Hematopoietic multipotent progenitor cell treated with erythropoietin and hydrocortisone succinate and interleukin-3 and kit ligand, for 4 days (in vitro differentiated cells): ENCODE measurements at regions not wholly inside any gene's neighbourhood (a gene's known extent, or its start where the extent isn't known, plus 50 kb on each side); places are given as distances from the start of the nearest gene placed in this dataset.
"Not testable (repeated sequence)": the region's sequence is repeated elsewhere in the genome, so short reads cannot be mapped to it uniquely, and the experiment has no call there.

ENCODE experiments used
- DNase-seq: peaks from one replicate; pipeline ENCODE4 v3.0.0-alpha.2; 2015

DNA sequence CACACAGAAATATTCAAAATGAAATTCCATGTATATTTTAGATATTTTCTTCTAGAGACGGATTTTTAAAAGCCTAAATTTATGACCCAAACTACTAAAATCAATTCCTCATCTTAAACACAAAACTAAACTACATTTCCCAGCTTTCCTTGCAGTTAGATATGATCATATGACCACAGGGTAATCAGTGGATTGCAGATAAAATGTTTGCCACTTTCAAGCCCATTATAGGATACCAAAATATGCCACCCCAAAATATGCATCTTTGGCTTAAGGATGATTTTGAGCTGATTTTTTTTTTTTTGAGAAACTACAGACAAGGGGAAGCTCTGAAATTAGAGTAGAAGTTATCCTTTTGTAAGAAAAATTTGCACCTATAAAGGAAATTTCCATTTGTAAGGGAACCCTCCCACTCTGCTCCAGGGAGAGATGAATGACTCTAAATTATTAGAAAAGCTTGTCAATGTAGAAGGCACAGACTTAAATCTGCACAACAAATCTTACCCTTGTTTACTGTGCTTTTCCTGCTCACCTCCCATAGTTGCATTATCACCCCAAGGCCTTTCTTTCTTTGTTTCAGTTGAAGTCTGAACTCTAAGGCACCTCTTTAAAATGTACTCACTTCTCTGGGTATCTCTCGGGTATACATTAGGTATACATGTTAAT lies 503.0 kb downstream of the PDHA2 start:
- DNase-seq, result no peak

DNA sequence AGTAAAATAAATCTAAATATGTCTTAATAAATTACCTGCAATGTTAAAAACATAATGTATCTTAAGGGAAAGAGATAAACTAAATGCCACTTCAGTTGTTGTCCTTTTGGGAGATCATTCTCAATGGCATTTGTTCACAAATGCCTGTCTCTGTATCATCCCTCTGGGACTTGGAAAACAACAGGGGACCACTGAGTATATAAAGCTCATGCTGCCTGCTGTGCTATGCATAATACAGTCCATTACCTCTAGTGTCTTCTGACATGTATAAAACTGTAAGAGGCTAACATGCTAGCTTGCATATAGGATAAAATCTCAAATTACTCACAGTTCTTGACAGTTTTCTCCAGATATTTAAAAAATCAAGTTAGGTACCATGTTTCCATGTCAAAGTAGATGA lies 503.9 kb downstream of the PDHA2 start:
- no peak for DNase-seq

DNA sequence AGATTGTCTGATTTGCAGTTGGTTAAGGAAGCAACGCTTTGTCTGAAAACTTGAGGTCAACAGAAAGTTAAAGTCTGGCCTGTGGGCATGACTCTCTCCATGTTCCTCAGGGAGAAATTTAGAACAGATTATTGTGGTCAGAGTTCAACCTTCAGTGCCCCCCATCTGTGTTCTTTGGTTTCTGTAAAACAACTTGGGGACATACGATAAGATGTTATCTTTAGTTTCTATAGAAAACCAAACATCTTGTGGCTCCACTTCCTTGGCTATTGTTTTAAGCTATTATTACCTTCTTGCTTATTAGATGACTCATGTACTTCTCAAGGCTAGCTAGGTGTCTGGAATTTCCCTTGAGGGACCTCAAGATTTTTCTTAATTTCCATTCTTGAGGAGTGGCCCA lies 507.7 kb downstream of the PDHA2 start:
- peak; percentile 52 for DNase-seq

DNA sequence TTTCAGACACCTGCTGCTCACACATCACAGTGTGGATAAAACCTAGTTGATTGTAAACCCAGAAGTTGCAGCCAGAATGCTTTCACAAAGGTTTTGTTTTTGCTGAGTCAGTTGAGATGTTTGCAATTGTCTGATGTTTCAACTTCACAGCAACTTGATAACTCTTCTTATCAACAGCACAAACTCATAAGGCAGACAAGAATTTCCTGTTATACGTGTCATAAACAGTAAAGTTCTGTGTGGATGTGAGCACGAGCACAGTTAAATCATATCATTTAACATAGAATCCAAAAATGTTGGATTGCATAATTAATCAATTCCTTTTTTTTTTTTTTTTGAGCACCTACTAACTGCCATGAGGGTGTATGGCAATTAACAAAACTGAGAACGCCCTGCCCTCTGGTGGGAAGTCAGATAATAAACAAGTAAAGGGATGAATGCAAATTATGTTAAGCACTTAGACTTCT lies 512.2 kb downstream of the PDHA2 start:
- DNase-seq, result peak; percentile 77

DNA sequence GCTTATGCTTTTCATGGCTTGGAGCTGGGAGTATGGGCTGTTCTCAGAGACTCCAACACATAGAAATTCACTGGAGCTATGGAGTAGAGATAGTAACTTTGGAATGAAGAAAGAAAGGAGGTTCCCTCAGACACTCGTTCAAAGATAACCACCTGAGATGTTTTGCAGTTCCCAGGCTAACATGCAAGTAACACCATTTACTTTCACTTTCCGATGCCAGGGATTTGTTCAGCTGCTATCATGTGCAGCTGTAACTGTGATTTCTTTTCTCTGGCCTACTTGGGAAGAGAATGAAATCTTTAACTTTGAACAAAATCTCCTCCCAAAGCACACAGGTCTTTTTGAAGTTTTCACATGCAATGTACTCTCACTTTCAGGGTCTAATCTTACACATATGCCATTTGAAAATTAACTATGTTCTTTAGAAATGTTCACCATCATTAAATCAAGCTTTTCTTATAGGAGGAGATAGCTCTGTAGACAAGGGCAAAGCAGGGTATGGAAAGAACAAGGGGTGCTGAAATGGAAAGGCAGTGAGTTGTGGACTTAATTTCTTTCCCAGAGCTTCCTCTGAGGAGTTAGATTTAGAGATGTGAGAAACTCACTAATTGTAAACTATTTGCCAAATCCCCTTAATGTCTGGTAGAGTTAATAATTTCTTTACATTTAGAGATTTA lies 514.3 kb downstream of the PDHA2 start:
- DNase-seq, result no peak

DNA sequence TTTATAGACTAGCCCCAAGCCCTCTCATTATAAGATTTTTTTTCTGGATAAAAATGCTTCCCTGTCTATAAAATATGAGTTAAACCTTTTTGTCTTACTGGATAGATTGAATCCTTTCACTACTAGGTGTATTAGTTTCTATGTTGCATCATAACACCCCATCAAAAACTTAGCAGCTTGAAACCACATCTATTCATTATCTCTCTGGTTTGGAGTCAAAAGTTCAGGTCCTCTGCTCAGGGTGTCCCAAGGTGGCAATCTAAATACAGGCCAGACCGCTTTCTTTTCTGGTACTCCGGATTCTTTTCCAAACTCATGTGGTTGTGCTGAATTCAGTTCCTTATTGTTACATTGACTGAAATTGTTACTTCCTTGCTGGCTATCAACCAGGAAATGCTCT lies 515.5 kb downstream of the PDHA2 start:
- DNase-seq, result no peak

DNA sequence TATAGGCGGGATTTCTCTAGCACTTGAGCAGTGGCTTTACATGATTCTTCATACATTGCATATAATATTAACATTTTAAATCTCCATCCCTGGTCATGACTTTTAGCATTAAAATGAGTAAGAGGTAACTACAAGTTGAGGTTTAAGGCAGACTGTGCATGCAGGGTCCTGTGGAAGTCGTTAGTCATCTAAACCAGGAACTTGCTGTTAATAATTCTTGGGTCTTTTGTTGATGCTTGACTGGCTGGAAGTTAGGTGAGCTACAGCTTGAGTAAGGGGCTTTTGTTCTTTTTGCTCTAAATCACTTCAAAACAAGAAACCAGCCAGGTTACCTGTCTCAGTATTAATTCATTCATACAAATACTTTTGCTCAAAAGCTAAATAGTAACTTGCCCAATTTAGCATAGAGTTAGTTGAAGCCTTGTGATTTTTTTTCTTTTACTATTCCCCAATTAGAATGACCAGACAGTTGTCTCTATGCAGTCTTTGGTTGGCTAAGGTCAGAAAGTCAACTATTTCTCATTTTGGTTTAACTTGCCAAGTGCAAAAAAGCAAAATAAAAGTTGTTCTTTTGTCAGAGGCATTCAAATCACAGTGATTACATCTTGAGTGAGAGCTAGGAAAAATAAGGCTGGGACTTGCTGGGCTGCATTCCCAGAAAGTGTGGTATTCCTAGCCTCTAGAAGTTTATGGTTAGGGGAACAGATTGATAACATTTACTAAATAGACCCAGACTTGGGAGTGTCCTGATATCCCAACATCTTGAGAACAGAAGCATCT lies 516.9 kb downstream of the PDHA2 start:
- DNase-seq, result no peak

DNA sequence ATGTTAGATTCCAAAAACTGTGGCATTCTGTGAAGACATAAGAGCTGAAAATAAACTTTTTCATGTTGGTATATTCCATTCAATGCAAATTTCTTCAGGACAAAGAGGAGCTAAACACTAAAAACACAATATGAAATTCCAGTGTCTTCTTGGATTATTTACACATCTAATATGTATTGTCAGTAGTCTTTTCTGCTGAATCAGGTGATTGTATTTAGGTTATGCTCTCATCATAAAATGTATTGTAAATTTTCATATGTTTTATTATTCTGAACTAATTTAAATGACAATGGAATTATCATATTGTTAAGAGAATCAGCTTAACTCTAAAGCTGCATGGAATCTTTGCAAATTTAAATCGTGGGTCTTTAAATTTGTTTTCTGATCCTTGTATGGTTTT lies 526.7 kb downstream of the PDHA2 start:
- DNase-seq, result no peak

DNA sequence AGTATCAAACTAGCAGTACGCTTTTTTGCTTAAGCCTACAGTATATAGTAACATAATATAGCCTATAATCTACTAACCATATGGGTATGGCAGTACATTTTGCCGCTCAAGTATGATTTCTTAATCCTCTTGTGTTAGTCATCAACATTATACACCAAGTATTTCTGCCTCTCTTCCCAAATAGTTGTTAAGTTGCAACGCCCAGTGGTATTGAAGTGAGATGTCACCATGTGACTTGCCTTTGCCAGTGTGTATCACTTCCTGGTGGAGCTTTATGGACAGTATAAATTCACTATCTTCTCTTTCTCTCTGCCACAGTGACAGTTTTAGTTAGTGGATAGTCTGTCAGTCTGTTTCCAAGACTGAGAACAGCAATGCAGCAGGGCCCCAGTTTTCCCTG lies 535.5 kb downstream of the PDHA2 start:
- no peak for DNase-seq

DNA sequence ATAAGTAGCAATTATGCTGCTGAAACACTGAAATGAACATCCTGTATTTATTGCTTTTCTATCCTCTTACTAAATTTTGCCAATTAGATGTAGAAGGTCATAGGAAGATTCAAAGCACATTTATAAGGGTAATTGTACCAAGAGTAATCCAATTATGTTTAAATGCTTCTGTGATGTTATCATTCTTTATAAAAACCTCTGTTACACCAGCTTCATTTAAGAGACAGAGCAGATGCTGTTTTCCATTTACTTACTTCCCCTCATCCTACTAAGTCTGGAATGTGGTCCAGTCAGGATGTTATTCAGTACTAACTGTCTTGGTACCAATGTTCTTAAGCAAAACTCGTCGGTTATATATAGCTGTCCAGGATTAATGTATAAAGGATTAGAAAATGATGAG lies 539.6 kb downstream of the PDHA2 start:
- DNase-seq, result no peak

DNA sequence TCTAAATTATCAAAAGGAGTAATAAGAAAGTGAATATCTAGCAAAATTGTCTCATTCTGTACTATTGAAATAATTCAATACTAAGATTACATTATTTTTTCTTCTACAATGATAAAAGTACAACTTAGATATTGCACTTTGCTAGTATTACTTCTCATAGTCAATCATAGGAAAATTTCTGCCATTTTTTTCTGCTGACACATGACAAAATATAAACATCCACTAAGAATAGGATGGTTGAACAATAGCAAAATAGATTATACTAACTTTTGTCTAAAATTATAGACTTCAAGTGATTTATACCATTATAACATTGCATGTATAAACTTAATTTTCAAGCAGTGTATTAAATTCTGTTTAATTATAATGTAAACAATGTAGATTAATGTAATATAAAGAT lies 540.2 kb downstream of the PDHA2 start:
- DNase-seq, result no peak

DNA sequence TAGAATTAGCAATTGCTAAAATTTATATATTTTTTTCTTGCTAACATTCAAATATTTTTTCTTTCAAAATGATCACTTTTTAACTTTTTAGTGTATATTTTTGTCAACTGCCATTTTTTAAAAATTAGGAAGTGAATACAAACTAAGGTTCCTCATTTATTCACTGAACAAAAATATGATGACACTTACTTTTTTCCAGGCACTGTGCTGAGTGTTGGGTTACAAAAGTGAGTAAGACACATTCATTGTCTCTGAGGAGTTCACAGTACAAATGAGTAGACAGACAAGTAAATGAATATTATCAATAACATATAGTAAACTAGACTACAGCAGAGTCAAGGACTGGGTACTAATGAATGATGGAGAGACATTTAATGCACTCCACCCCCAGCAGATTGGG lies 543.5 kb downstream of the PDHA2 start:
- DNase-seq, result peak; percentile 12

DNA sequence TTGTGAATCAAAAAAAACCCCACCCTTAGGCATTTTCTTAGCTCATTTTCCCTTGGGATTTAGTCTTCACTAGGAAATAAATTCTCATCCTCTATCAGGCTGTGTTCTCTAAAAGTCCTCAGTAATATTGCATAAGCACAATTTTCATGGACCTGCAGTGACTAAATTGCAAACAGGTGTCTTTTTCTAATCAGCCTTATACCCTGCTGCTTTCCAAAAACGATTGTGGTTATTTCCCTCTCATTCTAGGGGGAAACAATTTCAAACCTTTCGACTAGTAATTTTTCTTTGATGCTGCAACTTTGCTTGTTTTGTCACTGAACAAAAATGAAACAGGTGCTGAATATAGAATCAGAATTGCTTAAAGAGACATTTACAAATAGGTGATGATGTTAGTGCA lies 549.9 kb downstream of the PDHA2 start:
- no peak for DNase-seq

DNA sequence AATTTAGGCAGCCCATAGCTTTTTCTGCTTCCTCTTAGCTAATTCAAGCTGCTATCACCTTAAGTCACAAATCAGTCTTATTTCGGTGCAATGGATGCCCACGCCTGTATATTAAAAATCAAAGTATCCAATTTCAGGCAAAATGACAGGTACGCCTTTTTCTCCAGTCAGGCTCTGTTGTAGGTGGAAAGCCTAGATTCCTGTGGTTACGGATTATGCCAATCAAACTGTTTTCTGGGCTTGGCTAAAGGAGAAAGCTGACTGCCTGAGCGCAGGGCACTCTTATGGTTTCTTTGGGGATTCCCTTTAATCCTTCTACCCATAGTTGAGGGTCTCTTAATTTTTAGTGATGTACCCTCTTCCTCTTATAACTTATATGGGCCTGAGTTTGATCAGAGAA lies 550.5 kb downstream of the PDHA2 start:
- DNase-seq, result no peak

DNA sequence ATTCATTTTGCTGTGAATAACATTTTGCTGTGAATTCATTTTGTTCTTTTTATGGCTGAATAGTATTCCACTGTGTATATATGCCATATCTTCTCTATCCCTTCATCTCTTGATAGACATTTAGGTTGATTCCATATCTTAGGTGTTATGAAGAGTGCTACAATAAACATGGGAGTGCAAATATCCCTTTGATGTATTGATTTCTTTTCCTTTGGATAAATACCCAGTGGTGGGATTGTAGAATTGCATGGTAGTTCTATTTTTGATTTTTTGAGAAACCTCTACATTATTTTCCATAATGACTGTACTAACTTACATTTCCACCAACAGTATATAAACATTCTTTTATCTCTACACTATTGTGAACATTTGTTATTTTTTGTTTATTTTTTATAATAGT lies 555.9 kb downstream of the PDHA2 start:
- DNase-seq, result no peak

DNA sequence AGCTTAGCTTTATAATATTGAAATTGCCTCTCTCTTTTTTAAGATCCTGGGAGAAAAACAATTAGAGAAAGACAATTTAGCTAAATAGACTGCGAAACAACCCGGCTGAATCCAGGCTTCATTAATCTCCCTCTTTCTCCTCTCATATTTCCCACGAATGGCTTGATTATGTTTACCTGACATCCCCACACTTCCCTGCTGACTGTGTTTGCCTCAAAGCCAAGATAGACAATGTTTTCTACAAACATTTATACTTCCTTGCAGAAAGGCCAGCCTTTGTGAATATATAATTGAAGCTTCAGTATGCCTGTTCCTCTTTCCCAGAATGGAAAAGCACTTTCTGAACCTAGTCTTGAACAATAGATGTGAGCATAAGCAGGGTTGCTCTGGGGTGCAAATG lies 566.8 kb downstream of the PDHA2 start:
- DNase-seq, result no peak

DNA sequence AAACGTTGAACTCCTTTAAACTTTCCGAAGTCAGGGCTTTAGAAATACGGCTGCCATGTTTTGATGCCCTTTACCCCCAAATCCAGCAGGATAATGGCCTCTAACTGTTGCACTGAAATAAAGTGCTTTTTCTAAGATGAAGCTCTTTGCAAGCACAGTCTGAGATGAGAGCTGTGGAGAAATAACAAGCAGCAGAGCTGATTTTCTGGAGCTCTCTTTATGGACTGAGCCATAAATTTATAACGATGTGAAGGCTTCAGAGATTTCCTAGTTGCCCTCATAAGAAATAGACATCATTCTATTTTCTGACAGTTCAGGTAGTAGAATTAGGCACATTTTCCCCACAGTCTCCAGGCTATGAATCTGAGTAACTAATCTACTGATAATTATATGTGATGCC lies 567.3 kb downstream of the PDHA2 start:
- no peak for DNase-seq

DNA sequence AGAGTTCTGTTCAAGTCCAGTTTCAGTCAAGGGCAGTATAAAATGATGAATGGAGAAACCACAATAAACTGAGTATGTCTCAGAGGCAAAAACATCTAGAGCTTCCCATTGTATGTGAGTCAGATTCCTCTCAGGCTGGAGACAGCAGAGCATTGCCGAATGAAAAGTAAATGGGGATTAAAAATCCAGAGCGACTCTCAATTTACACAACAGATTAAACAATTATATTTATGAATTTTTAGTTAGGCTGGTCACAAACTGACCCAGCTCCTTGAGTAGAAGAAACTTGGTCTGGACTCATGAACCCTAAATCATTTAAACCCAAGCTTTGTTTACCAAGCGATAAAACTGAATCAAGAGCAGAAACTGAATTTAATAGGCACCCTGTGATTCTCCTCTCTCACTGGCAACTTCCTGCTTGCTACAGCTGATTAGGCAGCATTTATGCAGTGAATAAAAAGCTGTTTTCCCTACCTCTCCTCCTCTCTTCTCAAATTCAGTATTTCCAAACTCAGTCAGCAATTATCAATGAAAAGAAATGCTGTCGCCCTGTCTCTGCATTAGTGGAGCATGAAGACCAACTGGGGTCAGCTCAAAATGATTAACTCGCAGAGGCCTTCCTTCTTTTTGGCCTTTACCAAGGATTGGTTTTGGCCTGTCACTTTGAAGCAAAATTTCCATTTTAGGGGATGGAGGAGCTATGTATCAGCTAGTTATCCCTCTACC lies 568.0 kb downstream of the PDHA2 start:
- no peak for DNase-seq

DNA sequence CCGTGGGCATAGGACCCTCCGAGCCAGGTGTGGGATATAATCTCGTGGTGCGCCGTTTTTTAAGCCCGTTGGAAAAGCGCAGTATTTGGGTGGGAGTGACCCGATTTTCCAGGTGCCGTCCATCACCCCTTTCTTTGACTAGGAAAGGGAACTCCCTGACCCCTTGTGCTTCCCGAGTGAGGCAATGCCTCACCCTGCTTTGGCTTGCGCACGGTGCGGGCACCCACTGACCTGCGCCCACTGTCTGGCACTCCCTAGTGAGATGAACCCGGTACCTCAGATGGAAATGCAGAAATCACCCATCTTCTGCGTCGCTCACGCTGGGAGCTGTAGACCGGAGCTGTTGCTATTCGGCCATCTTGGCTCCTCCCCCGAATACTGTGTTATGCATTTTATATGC lies 575.0 kb downstream of the PDHA2 start:
- DNase-seq, result not testable (repeated sequence)

DNA sequence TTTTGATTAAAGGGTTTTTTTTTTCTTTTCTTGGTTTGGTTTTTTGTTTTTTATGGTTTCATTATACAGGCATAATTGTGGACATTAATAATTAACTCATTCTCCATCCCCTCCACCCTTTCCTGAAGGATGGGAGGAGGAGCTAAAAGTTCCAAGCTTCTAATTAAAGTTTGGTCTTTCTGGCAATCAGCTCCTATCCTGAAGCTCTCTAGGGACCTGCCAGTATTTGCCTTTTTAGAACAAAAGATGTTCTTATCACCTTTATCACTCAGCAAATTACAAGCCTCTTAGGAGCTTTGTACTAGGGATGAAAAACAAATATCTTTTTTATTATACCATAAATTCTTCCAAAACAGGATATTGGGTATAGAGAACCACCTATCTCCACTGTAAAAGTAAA lies 589.8 kb downstream of the PDHA2 start:
- no peak for DNase-seq

DNA sequence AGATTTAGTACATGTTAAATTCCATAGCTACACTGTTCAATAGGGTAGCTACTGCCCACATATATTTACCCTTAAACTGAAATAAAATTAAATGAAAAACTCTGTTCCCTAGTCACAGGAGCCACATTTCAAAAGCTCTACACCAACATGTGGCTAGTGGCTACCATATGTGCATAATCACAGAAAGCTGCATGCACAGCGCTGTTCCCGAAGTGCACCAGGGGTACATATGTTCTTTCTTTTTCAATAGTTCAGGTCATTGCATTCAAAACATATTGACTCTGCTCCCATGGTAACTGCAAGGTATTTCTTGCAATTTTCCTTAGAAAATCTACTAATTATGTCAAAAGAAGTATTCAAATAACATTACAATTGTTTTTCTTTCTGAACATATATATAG lies 591.2 kb downstream of the PDHA2 start:
- no peak for DNase-seq

DNA sequence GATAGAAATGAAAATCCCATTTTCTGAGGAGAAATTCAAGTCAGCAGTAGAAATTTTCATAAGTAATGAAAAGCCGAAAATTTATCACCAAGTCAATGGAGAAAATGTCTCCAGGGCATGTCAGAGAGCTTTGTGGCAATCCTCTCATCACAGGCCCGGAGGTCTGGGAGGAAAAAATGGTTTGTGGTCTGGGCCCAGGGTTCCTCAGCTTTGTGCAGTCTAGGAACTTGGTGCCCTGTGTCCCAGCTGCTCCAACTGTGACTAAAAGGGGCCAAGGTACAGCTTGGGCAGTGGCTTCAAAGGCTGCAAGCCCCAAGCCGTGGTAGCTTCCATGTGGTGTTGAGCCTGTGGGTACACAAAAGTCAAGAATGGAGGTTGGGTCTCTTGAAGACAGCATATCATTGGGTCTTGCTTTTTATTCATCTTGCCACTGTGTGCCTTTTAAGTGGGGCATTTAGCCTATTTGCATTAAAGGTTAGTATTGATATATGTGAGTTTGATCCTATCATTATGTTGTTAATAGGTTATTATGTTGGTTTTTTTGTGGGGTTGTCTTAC lies 608.5 kb downstream of the PDHA2 start:
- DNase-seq, result no peak

DNA sequence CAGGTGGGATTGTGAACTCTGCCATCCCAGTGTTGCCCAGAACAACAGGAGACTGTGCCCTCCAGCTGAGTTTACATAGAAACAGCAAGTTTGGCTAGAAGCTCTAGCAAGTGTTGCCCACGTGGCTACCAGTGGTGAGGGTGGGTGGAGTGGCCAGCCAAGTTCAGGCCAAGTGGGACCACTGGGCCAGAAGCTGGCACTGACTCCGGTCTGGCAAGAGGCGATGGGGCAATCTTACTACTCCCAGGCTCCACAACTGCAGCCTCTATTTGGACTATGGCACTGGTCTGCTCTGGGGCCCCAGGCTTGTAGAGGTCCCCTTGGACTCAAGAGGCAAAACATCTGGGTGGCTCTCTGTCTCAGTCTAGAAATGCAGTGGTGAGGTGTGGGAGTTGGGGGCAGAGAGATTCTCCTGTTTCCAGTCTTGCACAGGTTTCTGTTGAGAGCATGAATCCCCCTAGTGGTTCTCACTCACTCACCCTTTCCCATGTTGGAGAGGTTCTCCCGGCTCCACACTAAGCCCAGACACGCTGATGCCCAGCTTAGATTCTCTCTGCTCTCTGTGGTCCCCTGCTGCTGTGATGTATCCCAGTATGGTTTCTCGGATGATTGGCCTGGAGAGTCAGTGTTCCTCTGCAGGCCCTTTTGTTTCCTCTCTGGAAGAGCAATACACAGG lies 615.3 kb downstream of the PDHA2 start:
- DNase-seq, result no peak
